Hepatocyte (in vitro differentiated cells): ENCODE measurements at regions not wholly inside any gene's neighbourhood (a gene's known extent, or its start where the extent isn't known, plus 50 kb on each side); places are given as distances from the start of the nearest gene placed in this dataset.

ENCODE experiments used
- DNase-seq: peaks from one replicate; pipeline ENCODE4 v3.0.0-alpha.2; 2016; ENCODE audit warnings: low spot score
- H2AFZ ChIP-seq: fragments of 200-600 bp; sonication (generic); 2 replicates; pipeline ENCODE4 v1.6.0; 2016; ENCODE audit warnings: antibody characterized with exemption, mild to moderate bottlenecking
- H3K27ac ChIP-seq: fragments of 200-600 bp; sonication (generic); 2 replicates; pipeline ENCODE4 v1.5.1; 2016; ENCODE audit warnings: mild to moderate bottlenecking
- H3K27me3 ChIP-seq: fragments of 200-600 bp; sonication (generic); 2 replicates; pipeline ENCODE4 v1.6.1; 2016
- H3K36me3 ChIP-seq: fragments of 200-600 bp; sonication (generic); replicated peaks from 2 replicates; pipeline ENCODE4 v1.5.1; 2016; ENCODE audit warnings: low read depth; ENCODE audit not compliant: insufficient read depth
- H3K4me1 ChIP-seq: fragments of 200-600 bp; sonication (generic); 2 replicates; pipeline ENCODE4 v1.5.1; 2016; ENCODE audit warnings: mild to moderate bottlenecking, moderate library complexity; ENCODE audit not compliant: insufficient read depth
- H3K4me2 ChIP-seq: fragments of 200-600 bp; sonication (generic); 2 replicates; pipeline ENCODE4 v1.6.0; 2016
- H3K4me3 ChIP-seq: fragments of 200-600 bp; sonication (generic); 2 replicates; pipeline ENCODE4 v1.5.1; 2016; ENCODE audit warnings: mild to moderate bottlenecking
- H3K79me2 ChIP-seq: fragments of 200-600 bp; sonication (generic); 2 replicates; pipeline ENCODE4 v1.6.0; 2017; ENCODE audit warnings: mild to moderate bottlenecking
- H3K9me2 ChIP-seq: fragments of 200-600 bp; sonication (generic); replicated peaks from 2 replicates; pipeline ENCODE4 v1.6.0; 2017; ENCODE audit warnings: mild to moderate bottlenecking; ENCODE audit not compliant: insufficient read depth
- H3K9me3 ChIP-seq: fragments of 200-600 bp; sonication (generic); 2 replicates; pipeline ENCODE4 v1.5.1; 2016; ENCODE audit warnings: low read depth, mild to moderate bottlenecking
- H4K20me1 ChIP-seq: fragments of 200-600 bp; sonication (generic); 2 replicates; pipeline ENCODE4 v1.6.0; 2016; ENCODE audit warnings: mild to moderate bottlenecking; ENCODE audit not compliant: insufficient read depth, poor library complexity, severe bottlenecking
- CTCF ChIP-seq: fragments of 200-600 bp; sonication (generic); IDR thresholded peaks from 2 replicates; pipeline ENCODE4 v1.5.1; 2016; ENCODE audit warnings: antibody characterized with exemption, mild to moderate bottlenecking; ENCODE audit not compliant: poor library complexity
- EZH2 ChIP-seq: fragments of 200-600 bp; sonication (generic); IDR thresholded peaks from 2 replicates; pipeline ENCODE4 v1.6.1; 2016; ENCODE audit warnings: antibody characterized with exemption, mild to moderate bottlenecking, borderline replicate concordance
- EZH2phosphoT487 ChIP-seq: fragments of 200-600 bp; sonication (generic); IDR thresholded peaks from one replicate; pipeline ENCODE4 v1.6.1; 2018; ENCODE audit warnings: antibody characterized with exemption, mild to moderate bottlenecking, low read depth, moderate library complexity; ENCODE audit not compliant: unreplicated experiment, severe bottlenecking
- WGBS: methylation state at CpG from one replicate; pipeline ENCODE4 v1.1.6; 2016; ENCODE audit warnings: low lambda C conversion rate; ENCODE audit errors: missing lambda C conversion rate; 5-methylcytosine and 5-hydroxymethylcytosine counted together

GRCh38 chr1:81551946-81552345, 248.8 kb upstream of the ADGRL2 start:
- Histone ChIP-seq H3K79me2 (no peaks in the 10 kb centered on the region), H2AFZ (no peak overlapping the region), H3K4me1 (peaks cover 4% of the 10 kb centered on the region), H3K4me2 (no peak overlapping the region), H3K9me2 (no peaks in the 10 kb centered on the region), H4K20me1 (no peaks in the 10 kb centered on the region), H3K9me3 (no peaks in the 10 kb centered on the region), H3K27ac (no peak overlapping the region), H3K27me3 (no peaks in the 10 kb centered on the region), H3K4me3 (no peak overlapping the region), H3K36me3 (no peaks in the 10 kb centered on the region)
- 33% methylated on average over 1 of the region's 1 CpG for WGBS
- TF ChIP-seq CTCF (no peak), EZH2 (no peak), EZH2phosphoT487 (no peak)
- no peak for DNase-seq

GRCh38 chr1:81550753-81551152, 250.0 kb upstream of the ADGRL2 start:
- H3K27me3 ChIP-seq = no peaks in the 10 kb centered on the region
- H2AFZ ChIP-seq = no peak overlapping the region
- TF ChIP-seq CTCF = no peak
- TF ChIP-seq EZH2phosphoT487 = no peak
- no peaks in the 10 kb centered on the region for H4K20me1 ChIP-seq
- peak; percentile 44 for DNase-seq
- H3K4me3 ChIP-seq = no peak overlapping the region
- H3K36me3 ChIP-seq = no peaks in the 10 kb centered on the region
- WGBS = 48% methylated on average over 1 of the region's 1 CpG
- H3K4me1 ChIP-seq = peaks cover 4% of the 10 kb centered on the region
- no peaks in the 10 kb centered on the region for H3K79me2 ChIP-seq
- H3K4me2 ChIP-seq = no peak overlapping the region
- no peaks in the 10 kb centered on the region for H3K9me3 ChIP-seq
- H3K27ac ChIP-seq = peak overlapping the region; percentile 13
- no peaks in the 10 kb centered on the region for H3K9me2 ChIP-seq

GRCh38 chr1:81549588-81550127, 251.1 kb upstream of the ADGRL2 start:
- WGBS = 0% methylated on average over 1 of the region's 1 CpG

More at GRCh38 chr1:81549588-81550127, 251.1 kb upstream of the ADGRL2 start:
- Histone ChIP-seq H2AFZ (no peak overlapping the region), H3K27me3 (no peaks in the 10 kb centered on the region), H3K4me2 (no peak overlapping the region), H3K36me3 (no peaks in the 10 kb centered on the region), H3K4me3 (no peak overlapping the region), H3K79me2 (no peaks in the 10 kb centered on the region), H4K20me1 (no peaks in the 10 kb centered on the region), H3K9me2 (no peaks in the 10 kb centered on the region), H3K4me1 (peaks cover 4% of the 10 kb centered on the region), H3K27ac (no peak overlapping the region), H3K9me3 (no peaks in the 10 kb centered on the region)
- TF ChIP-seq EZH2phosphoT487 (no peak), CTCF (peak; percentile 46)
- peak; percentile 48 for DNase-seq
